Right renal pelvis (tissue), 4 donors: ENCODE measurements at regions not wholly inside any gene's neighbourhood (a gene's known extent, or its start where the extent isn't known, plus 50 kb on each side); places are given as distances from the start of the nearest gene placed in this dataset.
"Not testable (repeated sequence)": the region's sequence is repeated elsewhere in the genome, so short reads cannot be mapped to it uniquely, and the experiment has no call there.

Source experiments
- DNase-seq, 4 donors: peaks; one replicate each; pipeline ENCODE4 v3.0.0-alpha.2; 2013; ENCODE audit warnings: low read depth in 4 of 4, low spot score in 3 of 4, missing footprints in 1 of 4

- no peak for DNase-seq
Observed at GRCh38 chr2:76187415-76187814, 476.7 kb upstream of the GCFC2 start.

- no peak for DNase-seq
Observed at GRCh38 chr2:76180676-76181075, 470.0 kb upstream of the GCFC2 start.

- no peak for DNase-seq
Observed at GRCh38 chr2:76178610-76179009, 467.9 kb upstream of the GCFC2 start.

GRCh38 chr2:76175295-76175694 is 464.6 kb upstream of the GCFC2 start:
- DNase-seq = no peak

- DNase-seq = no peak
Observed at GRCh38 chr2:76174505-76174904, 463.8 kb upstream of the GCFC2 start.

- DNase-seq = not testable (repeated sequence)
Observed at GRCh38 chr2:76173206-76173605, 462.5 kb upstream of the GCFC2 start.

GRCh38 chr2:76172154-76172595 is 461.5 kb upstream of the GCFC2 start:
- DNase-seq = not testable (repeated sequence)

- no peak for DNase-seq
Observed at GRCh38 chr2:76170856-76171255, 460.1 kb upstream of the GCFC2 start.

- no peak for DNase-seq
Observed at GRCh38 chr2:76170009-76170384, 459.3 kb upstream of the GCFC2 start.

GRCh38 chr2:76169276-76170008 is 458.7 kb upstream of the GCFC2 start:
- no peak for DNase-seq

GRCh38 chr2:76163860-76164259 is 453.1 kb upstream of the GCFC2 start:
- DNase-seq = no peak

GRCh38 chr2:76160670-76161069 is 450.0 kb upstream of the GCFC2 start:
- no peak for DNase-seq

- DNase-seq = no peak
Observed at GRCh38 chr2:76159042-76159648, 448.4 kb upstream of the GCFC2 start.

GRCh38 chr2:76157531-76157930 is 446.8 kb upstream of the GCFC2 start:
- DNase-seq = no peak

GRCh38 chr2:76154981-76155380 is 444.3 kb upstream of the GCFC2 start:
- DNase-seq = no peak

GRCh38 chr2:76149846-76150245 is 439.1 kb upstream of the GCFC2 start:
- DNase-seq = no peak

- DNase-seq = not testable (repeated sequence)
Observed at GRCh38 chr2:76139303-76139702, 428.6 kb upstream of the GCFC2 start.

GRCh38 chr2:76128622-76129021 is 417.9 kb upstream of the GCFC2 start:
- no peak for DNase-seq

GRCh38 chr2:76120176-76120575 is 409.5 kb upstream of the GCFC2 start:
- DNase-seq = no peak

- DNase-seq = no peak
Observed at GRCh38 chr2:76089683-76090082, 379.0 kb upstream of the GCFC2 start.

GRCh38 chr2:76083248-76083647 is 372.5 kb upstream of the GCFC2 start:
- no peak for DNase-seq

- DNase-seq = no peak
Observed at GRCh38 chr2:76082509-76082908, 371.8 kb upstream of the GCFC2 start.
